NCI-H1694 (cell line): ENCODE measurements at regions not wholly inside any gene's neighbourhood (a gene's known extent, or its start where the extent isn't known, plus 50 kb on each side); places are given as distances from the start of the nearest gene placed in this dataset.

ENCODE experiments used
- DNase-seq: peaks from one replicate; lab custom pipeline; 2025; lab: John Stamatoyannopoulos, UW

DNA sequence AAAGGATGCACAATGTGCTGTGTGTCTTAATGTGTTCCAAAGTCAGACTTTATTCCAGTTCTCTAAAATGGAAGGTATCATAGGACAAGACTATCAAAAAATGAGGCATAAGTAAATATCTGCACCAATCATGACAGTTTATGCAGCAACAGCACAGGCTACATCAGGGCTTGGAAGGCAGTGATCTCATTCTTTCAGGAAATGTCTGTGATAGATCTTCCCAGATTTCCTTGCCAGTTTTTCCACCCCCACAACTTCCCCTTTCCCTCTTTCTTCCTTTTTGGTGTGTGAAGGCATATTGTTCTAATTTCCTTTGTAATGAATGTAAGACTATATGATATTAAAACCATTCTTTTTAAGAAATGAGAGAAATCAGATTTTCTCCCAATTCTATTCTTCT is 326.7 kb downstream of the ATP23 start:
- DNase-seq = no peak

DNA sequence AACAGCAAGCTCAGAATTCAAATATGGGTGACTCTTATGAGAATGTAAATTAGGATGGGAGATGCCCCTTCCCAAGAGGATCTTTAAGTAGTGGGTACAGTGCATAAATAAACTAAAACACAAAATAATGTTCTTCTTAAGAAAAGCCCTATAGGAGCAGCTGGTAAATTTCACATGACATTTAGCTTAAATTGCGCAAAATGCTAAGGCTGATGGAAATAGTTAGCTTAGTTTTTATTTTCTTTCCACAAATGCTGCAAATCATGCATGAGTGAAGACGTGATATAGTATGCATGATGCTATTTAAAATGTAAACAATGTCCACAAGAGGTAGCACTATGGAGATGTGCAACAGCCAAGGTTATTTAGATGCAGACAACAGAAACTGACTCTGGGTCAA is 328.1 kb downstream of the ATP23 start:
- no peak for DNase-seq

DNA sequence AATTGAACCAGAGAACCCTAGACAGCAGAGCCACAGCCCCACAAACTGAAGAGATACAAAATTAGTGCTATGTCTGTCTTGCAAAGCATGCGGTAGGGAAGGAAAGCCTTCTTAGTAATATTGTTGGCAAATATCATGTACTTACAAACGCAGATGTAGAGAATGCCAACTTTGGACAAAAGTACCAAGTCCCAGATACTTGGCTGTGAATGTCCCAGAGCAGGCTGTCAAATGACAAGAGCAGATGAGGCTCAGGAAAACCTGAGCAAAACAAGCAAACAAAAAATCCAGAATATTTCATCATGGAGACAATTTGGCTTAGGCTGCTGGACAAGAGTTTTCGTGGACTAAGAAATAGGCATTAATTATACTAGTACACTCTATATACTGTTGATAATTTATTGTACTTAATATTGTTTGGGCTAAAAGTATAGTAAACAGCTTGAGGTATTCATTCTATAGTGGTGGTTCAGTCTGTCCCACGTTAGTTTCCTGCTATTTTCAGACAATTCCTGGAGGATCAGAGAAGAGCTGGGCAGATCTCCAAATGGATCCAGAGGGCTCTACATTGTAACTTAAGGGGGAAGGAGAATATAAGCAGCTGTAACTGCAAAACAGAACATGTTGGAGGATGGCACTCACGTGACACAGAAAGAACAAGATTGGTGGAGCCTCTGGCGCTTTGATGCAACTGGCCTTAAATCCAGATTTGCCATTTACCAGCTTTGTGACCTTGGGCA is 329.8 kb downstream of the ATP23 start:
- no peak for DNase-seq

DNA sequence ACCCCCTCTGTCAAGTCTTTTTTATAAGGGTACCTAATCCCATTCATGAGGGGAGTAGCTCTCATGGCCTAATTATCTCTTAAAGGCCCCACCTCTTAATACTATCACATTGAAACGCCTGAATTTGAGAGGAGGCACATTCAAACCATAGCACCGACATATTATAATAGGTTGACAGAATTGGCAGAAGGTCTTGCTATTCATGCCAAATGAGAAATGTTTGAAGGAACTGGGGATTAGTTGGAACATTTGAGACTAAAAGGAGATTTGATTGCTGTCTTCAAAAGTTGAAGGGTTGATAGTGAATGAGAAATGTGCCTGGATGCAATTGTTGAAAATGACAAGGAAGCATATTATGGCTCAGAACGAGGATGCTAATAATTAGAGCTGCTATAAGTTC is 331.1 kb downstream of the ATP23 start:
- DNase-seq = no peak

DNA sequence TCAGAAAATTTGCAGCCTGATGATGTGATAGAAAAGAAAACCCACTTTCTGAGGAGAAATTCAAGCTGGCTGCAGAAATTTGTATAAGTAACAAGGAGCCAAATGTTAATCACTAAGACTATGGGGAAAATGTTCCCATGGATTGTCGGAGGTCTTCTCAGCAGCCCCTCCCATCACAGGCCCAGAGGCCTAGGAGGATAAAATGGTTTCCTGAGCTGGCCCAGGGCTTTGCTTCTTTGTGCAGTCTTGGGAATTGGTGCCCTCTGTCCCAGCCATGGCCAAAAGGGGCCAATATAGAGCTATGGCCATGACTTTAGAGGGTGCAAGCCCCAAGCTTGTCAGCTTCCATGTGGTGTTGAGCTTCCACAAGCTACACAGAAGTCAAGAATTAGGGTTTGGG is 335.9 kb downstream of the ATP23 start:
- no peak for DNase-seq

DNA sequence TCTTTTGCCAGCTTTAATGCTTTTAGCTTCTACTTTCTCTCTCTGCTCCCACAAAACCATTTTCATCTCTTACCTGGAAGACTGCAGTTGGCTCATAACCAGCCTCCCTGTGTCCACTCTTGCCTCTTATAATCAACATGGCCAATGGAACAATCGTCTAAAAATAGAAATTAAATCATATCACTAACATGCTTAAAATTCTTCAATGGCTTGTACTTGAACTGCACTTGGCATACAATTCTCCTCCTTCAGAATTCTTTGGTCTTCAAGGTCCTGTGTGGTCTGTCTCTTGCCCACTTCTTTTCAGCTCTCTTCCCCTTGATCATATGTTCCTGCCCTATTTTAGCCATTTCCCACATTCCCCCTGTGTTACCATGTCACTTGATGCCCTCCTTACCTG is 342.2 kb downstream of the ATP23 start:
- no peak for DNase-seq

DNA sequence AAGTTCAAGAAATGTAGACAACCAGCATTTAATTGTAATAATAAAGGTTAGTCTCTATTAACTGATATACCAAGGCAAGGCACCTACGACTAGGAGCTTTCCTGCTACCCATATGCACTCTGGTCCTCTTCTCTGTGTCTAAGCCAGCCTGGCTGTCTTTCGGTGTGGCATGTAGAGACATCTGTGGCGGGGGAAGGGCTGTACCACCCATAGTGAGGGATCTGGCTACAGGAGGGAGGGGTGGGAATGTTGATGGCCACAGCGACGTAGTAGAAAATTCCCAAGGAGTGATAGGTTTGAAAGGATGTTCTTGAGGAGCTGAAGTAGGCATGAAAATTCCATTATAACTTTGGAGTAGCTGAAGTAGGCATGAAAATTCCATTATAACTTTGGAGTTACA is 344.2 kb downstream of the ATP23 start:
- peak; percentile 38 for DNase-seq

DNA sequence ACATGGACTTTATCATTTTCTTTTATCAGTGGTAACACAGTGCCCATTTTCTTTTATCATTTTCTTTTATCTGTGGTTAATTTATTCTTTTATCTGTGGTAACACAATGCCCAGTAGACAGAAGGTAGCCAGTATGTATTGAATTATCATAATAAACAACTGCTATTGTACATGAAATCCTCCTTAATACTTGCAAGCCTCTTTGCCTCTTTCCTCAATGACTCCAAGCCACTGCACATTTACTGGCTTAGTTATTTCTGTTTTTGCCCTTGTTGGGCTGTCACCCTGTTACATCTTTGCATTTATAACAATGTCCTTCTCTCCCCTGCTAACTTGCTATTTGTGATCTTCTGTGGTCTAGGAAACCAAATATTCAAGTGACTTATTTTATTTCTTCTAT is 345.0 kb downstream of the ATP23 start:
- no peak for DNase-seq

DNA sequence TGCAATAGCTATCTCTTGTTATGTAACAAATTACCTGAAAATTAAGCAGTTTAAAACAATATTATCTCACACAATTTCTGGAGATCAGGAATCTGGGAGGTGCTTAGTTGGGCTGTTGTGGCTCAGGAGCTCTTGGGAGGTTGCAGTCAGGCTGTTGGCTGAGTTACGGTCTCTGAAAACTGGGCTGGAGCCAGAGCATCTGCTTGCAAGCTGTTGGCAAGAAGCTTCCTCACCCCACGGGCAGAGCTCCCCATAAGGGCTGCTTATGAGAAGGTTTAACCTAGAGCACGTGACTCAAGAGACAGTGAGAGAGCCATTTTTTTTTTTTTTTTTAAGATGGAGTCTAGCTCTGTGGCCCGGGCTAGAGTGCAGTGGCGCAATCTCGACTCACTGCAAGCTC is 346.8 kb downstream of the ATP23 start:
- DNase-seq = peak; percentile 42

DNA sequence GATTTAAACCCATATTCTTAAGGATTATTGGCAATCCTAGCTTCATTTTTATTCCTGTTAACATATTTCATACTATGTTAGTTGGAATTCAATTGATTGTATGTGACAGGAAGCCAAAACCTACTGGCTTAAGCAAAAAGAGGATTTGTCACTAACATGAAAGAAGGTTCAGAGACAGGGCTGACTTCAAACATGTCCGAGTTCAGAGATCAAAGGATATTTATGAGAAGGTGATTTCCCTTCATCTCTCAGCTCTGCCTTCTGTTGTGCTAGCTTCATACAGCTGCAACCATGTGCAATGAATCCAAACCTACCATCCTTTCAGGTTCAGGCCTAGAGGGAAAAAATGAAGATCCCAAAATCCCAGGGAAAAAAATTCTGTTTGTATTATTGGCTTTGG is 349.7 kb downstream of the ATP23 start:
- DNase-seq = no peak

DNA sequence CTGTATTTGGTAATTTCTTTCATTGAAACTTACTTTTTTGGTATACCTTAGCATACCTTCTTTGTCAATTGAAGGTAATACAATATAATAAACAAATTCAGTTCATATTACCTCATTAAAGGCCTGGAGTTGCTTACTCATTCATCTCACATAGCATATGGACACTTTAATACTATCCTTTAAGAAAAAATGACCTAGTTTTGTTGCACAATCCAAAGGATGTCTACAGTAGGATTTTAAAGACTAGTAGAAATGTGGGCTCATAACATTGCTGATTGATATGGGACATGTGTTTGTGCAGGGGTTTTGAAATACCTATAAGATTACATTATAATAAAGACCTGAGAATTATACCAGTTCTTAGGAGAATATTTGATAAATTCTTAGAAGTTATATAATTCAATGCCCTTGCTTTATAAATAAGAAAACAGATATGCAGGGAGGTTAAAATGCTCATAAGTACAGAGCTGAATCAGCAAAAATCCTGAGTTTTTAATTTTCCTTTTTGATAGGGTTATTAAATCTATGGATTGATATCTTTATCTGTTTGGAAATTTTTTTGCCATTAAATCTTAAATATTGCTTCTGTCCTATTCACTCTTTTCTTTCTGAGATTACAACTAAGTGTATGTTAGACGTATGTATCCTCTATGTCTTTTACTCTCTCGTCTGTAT is 352.1 kb downstream of the ATP23 start:
- DNase-seq = no peak

DNA sequence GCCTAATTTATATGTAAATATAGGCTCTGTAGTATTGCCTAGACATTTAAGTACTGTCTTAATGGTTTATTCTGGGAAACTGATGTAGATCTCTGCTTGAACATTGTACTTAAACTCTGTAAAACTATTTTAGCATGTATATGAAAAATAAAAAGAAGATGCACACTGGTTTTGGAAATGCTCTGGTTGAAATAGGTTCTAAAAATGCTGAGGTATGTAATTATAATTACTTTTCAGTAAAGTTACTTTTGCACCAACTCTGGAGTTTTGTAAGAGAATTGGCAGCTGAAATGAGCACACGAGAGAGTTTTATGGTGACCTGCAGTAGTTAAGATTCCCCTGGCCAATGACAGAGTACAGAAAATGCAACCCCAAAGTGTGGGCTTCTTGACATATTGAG is 353.9 kb downstream of the ATP23 start:
- no peak for DNase-seq

DNA sequence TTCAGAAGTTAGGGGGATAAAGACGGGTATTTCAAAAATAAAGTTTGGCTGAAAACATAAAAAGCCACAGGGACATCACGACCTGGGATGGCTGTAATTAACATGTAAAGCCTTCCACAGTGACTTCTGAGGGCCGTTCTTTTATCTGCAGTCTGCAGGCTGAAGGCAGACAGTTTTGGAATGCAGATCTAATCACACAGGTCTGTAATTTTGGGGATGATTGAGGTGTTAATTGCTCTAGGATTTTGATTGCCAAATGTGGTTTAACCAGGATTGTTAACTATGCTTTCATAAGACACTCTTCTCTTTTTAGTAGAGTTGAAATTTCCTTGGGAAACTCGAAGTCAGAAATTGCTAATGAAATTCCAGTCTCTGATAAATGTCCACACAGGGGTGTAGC is 355.5 kb downstream of the ATP23 start:
- DNase-seq = no peak

DNA sequence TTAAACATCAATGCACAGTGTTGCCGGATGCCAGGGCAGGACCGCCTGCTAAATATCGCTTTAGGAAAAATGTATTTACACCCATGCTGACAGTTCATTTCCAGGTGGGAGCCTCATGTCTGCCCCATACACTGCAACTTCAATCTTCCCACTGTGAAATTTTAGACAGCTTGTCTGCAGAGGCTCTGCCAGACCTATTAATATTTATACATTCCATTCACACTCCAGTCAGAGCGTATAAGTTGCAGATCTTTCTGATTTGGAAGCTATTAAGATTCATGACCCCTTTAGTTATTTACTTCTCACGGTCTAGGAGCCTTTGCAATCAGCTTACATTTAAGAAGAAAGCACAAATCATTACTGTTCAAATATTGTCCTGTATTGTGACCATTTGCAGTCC is 357.4 kb downstream of the ATP23 start:
- DNase-seq = no peak

DNA sequence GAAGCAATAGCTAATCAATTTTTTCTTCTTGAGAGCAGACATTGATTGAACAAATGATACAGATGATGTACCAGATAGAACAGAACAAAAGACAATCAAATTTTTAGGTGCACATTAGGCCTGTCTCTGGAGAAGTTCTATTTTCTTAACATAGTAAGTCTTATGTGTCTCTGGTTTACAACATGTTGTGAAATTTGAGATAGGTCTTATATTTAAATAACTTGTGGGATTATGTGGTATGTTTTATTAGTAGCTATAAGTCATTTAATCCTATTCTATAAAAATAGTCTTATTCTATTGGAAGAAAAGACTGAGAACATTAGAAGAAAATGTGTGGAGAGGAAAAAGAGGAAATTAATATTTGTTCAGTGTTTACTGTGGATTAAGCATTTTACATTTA is 358.0 kb downstream of the ATP23 start:
- no peak for DNase-seq

DNA sequence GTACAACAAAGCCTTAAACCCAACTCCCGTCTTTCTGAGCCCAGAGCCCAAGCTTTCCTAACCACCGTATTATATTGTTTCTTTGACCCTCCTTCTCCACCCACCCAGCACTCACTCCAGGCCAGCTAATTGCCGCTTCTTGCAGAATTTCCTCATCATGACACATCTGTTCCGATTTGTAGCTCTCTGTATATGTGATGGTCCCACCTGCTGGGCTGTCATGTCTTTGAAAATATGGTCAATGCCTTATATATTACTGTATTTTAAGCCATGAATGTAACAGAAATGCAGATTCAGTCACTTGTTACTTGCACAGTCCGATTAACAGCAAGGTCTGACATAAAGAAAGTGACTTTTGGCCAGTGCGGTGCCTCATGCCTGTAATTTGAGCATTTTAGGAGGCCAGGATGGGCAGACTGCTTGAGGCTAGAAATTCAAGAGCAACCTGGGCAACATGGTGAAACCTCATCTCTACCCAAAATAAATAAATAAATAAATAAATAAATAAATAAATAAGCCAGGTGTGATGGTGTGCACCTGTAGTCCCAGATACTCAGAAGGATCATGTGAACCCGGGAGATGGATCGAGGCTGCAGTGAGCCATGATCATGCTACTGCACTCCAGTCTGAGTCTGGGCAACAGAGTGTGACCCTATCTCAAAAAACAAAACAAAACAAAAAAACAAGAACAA is 359.8 kb downstream of the ATP23 start:
- DNase-seq = no peak

DNA sequence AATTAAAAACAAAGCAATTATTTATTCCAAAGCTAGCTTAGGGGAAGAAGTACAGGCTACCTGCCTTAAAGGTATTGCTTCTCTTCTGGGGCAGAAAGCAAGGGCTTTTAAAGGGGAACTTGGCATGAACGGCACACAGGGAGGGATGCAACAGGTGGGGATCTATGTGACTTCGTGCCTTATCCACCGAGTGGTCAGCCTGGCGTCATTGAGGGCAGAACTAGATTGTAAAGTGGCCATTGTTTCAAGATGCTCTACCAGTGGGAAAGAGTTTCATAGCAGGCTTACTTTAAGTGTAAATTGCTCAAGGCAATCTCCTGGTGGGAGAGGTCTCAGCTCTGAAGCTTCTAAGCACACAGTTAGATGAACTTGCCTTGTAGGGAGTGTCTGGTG is 360.4 kb downstream of the ATP23 start:
- no peak for DNase-seq

DNA sequence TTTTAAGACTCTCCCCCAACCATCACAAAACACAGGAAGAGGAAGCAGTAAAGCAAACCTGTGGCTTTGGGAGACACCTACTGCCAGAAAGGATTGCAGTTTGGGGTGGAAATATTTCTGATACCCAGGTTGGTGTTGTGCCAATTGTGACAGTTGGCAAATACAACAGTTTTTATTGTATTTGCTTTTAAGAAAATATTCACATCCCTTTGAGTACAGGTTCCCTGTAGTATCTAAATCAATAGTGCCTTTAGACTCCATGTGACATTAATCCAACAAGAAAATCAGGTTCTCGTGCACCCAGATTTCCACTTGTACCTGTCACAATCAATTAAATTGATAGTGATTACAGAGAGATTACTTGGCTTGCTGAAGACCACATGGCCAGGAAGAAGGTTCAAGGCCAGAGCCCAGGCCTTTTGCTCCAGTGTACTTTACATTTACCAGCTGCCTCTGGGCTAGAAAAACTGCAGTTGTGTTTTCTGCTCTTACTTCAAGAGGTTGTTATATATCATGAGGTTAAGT is 361.2 kb downstream of the ATP23 start:
- no peak for DNase-seq

DNA sequence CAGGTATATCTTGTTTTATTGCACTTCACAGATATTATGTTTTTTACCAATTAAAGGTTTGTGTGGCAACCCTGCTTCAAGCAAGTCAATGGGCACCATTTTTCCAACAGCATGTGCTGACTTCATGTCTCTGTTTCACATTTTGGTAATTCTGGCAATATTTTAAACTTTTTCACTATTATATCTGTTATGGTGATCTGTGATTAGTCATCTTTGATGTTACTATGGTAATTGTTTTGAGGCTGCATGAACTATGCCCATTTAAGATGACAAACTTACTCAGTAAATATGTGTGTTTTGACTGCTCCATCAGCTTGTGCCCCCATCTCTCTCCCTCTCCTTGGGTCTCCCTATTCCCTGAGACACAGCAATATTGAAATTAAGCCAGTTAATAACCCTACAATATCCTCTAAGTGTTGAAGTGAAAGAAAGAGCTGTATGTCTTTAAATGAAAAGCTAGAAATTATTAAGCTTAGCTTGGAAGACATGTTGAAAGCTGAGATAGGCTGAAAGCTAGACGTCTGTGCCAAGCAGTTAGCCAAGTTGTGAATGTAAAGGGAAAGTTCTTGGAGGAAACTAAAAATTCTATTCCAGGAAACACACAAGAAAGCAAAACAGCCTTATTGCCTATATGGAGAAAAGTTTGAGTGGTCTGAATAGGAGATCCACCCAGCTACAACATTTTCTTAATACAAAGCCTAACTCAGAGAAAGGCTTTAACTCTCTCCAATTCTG is 365.1 kb downstream of the ATP23 start:
- DNase-seq = no peak

DNA sequence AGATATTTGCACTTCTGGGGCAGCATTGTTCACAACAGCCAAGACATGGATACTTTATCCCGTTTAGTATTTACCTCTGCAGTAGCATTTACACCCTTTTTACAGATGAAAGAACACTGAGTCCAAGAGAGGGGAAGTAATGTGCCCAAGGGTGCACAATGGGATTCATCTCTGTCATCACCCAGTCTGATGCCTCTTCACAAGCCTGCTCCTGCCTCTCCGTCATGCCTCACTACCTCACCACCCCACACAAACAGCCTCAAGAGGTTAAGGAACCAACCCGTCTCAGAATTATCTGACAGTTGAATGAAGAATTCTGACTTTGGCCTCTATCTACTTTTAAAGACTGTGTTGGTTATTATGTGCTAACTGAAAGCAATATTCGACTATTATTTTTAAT is 368.4 kb downstream of the ATP23 start:
- no peak for DNase-seq

DNA sequence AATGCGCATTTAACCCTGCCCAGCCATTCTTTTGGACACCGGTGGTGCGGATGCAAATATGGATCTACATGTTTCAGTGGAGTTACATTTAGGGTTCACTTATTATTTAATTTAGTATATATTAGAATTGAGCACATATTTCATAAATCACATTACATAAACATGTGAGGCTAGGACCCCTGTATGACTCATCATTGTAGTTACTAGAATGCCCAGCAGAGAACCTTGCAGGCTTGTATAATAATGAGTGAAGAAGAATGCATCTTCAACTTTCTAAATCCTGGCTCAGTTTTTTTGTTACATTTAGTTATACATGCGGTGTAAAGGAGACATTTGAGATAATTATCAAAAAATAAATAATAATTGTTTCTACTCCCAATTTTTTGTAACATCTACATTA is 369.0 kb downstream of the ATP23 start:
- DNase-seq = no peak

DNA sequence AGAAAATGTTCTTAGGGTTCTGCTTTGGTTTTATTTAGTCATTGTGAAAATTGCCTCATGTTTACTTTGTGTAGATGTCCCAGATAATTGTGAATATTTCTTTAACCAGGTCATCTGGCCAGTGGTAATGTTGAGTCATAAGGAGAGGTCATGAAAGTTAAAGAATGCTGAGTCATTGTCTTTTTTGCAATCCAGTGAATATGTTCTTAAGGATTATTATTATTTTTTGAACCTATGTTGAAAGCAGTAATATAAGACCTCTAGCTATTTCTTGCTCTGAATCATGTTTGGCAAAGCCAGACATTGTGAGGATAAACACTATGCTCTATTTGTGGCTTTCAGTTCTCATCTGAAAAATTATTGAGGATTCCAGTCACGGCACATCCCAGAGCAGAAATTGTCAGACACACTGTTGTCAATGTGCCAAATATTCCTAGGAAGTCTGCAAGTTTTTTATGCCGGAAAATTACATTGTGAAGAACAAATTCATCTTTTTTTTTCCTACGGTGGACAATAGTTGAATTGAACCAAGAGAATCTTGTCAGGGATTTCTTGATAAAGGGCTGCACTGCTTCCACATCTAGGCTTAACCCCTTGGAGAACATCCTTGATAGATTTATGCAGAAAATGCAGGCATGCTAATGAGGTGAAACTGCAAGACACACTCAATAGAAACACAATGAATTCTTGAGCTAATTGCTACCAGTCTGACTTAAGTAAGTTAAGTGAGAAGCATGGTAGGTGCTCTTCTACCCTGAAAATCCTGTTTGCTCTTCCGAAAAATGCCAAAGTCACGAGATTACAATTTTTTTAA is 369.6 kb downstream of the ATP23 start:
- DNase-seq = no peak
